Epithelial cell of esophagus (primary cell): ENCODE measurements at regions not wholly inside any gene's neighbourhood (a gene's known extent, or its start where the extent isn't known, plus 50 kb on each side); places are given as distances from the start of the nearest gene placed in this dataset.

Source experiments
- DNase-seq: peaks from one replicate; pipeline ENCODE4 v3.0.0; 2010; ENCODE audit warnings: low read depth
- H3K4me3 ChIP-seq: 2 replicates; pipeline ENCODE4 v1.5.1; 2011; ENCODE audit warnings: mild to moderate bottlenecking, low read length, control low read depth
- CTCF ChIP-seq: IDR thresholded peaks from 2 replicates; pipeline ENCODE4 v1.5.1; 2011; ENCODE audit warnings: low read depth, mild to moderate bottlenecking, low read length, control low read depth, inconsistent platforms; ENCODE audit not compliant: insufficient read depth; ENCODE audit errors: missing control alignments

GRCh38 chr5:15406478-15406877, 93.5 kb upstream of the FBXL7 start:
- DNase-seq: no peak
- no peak for TF ChIP-seq CTCF
- H3K4me3 ChIP-seq: no peak overlapping the region

- TF ChIP-seq CTCF: no peak
- no peak for DNase-seq
- no peak overlapping the region for H3K4me3 ChIP-seq
Observed at GRCh38 chr5:15393146-15393545, 106.8 kb upstream of the FBXL7 start.

GRCh38 chr5:15391704-15392397, 108.1 kb upstream of the FBXL7 start:
- DNase-seq: no peak
- H3K4me3 ChIP-seq: no peak overlapping the region
- TF ChIP-seq CTCF: no peak

GRCh38 chr5:15388866-15389265, 111.1 kb upstream of the FBXL7 start:
- no peak for DNase-seq
- no peak for TF ChIP-seq CTCF

GRCh38 chr5:15387931-15388524, 112.0 kb upstream of the FBXL7 start:
- TF ChIP-seq CTCF: no peak
- DNase-seq: no peak
- no peak overlapping the region for H3K4me3 ChIP-seq

More at GRCh38 chr5:15388866-15389265, 111.1 kb upstream of the FBXL7 start:
- H3K4me3 ChIP-seq: no peak overlapping the region

- TF ChIP-seq CTCF: no peak
- no peak for DNase-seq
- no peak overlapping the region for H3K4me3 ChIP-seq
Observed at GRCh38 chr5:15386122-15386521, 113.9 kb upstream of the FBXL7 start.

- no peak overlapping the region for H3K4me3 ChIP-seq
- no peak for TF ChIP-seq CTCF
- DNase-seq: no peak
Observed at GRCh38 chr5:15385553-15385952, 114.4 kb upstream of the FBXL7 start.
